IMR-90 (cell line): ENCODE measurements at regions not wholly inside any gene's neighbourhood (a gene's known extent, or its start where the extent isn't known, plus 50 kb on each side); places are given as distances from the start of the nearest gene placed in this dataset.

Experiments
- ATAC-seq: fragments of 200-7000 bp; cut with Tn5 transposase; 2 replicates; pipeline ENCODE4 v1.9.1; 2020; ENCODE audit warnings: low read depth, mild to moderate bottlenecking, moderate library complexity
- BruUV-seq: library from RNA; stranded (reverse); fragments of 400-500 nt; replicated peaks from 2 replicates; lab custom pipeline; 2021; lab: Mats Ljungman, UMichigan
- CTCF ChIA-PET: fragments of 300-600 bp; formaldehyde crosslinking; extraction: SDS; loops from one replicate; lab custom pipeline; 2021; ENCODE audit warnings: antibody characterized with exemption; lab: Yijun Ruan, JAX
- POLR2A ChIA-PET: fragments of 300-600 bp; sonication (Branson Sonifier 250); formaldehyde crosslinking; loops from one replicate; lab custom pipeline; 2022; ENCODE audit warnings: antibody characterized with exemption; ENCODE audit not compliant: unreplicated experiment; lab: Charles Lee
- DNase-seq: peaks from one replicate; pipeline ENCODE4 v3.0.0; 2013
- H2AFZ ChIP-seq: replicated peaks from 2 replicates; pipeline ENCODE3; 2013; ENCODE audit warnings: low read length, mild to moderate bottlenecking; ENCODE audit not compliant: poor library complexity
- H2AK5ac ChIP-seq: 2 replicates; pipeline ENCODE4 v1.6.1; 2013; ENCODE audit warnings: low read depth, low read length, inconsistent platforms
- H2AK9ac ChIP-seq: replicated peaks from 2 replicates; pipeline ENCODE3; 2013; ENCODE audit warnings: mild to moderate bottlenecking, low read depth, low read length, moderate library complexity; ENCODE audit not compliant: poor library complexity
- H2BK120ac ChIP-seq: 2 replicates; pipeline ENCODE4 v1.6.1; 2013; ENCODE audit warnings: low read depth, low read length, inconsistent platforms
- H2BK15ac ChIP-seq: 3 replicates; pipeline ENCODE4 v1.6.1; 2013; ENCODE audit warnings: low read depth, low read length, inconsistent platforms
- H2BK20ac ChIP-seq: 2 replicates; pipeline ENCODE4 v1.6.1; 2013; ENCODE audit warnings: low read depth, mild to moderate bottlenecking, inconsistent platforms, low read length, moderate library complexity
- H2BK5ac ChIP-seq: 2 replicates; pipeline ENCODE4 v1.6.1; 2013; ENCODE audit warnings: mild to moderate bottlenecking, low read depth, low read length, inconsistent platforms; ENCODE audit not compliant: poor library complexity, severe bottlenecking
- H3K14ac ChIP-seq: replicated peaks from 2 replicates; pipeline ENCODE4 v1.6.1; 2013; ENCODE audit warnings: low read depth, low read length, inconsistent platforms
- H3K18ac ChIP-seq: 2 replicates; pipeline ENCODE4 v1.6.1; 2013; ENCODE audit warnings: low read depth, low read length, control low read depth
- H3K23ac ChIP-seq: 2 replicates; pipeline ENCODE4 v1.6.1; 2013; ENCODE audit warnings: low read depth, low read length, inconsistent platforms
- H3K27ac ChIP-seq: 2 replicates; pipeline ENCODE4 v1.5.1; 2013; ENCODE audit warnings: mild to moderate bottlenecking, control low read depth, low read length; ENCODE audit not compliant: insufficient read depth
- H3K27me3 ChIP-seq: 2 replicates; pipeline ENCODE4 v1.6.1; 2013; ENCODE audit warnings: low read length; ENCODE audit not compliant: control insufficient read depth, insufficient read depth
- H3K36me3 ChIP-seq: 2 replicates; pipeline ENCODE4 v1.6.1; 2013; ENCODE audit warnings: low read length, mixed read lengths; ENCODE audit not compliant: control insufficient read depth, insufficient read depth
- H3K4ac ChIP-seq: 2 replicates; pipeline ENCODE4 v1.6.1; 2013; ENCODE audit warnings: low read depth, low read length, inconsistent platforms
- H3K4me1 ChIP-seq: 2 replicates; pipeline ENCODE4 v1.6.1; 2013; ENCODE audit warnings: low read length, mixed read lengths; ENCODE audit not compliant: control insufficient read depth, insufficient read depth
- H3K4me2 ChIP-seq: 2 replicates; pipeline ENCODE4 v1.6.1; 2013; ENCODE audit warnings: low read depth, mild to moderate bottlenecking, control low read depth, low read length, moderate library complexity
- H3K4me3 ChIP-seq: 2 replicates; pipeline ENCODE4 v1.5.1; 2013; ENCODE audit warnings: low read depth, mild to moderate bottlenecking, control low read depth, low read length, moderate library complexity; ENCODE audit not compliant: insufficient read depth
- H3K56ac ChIP-seq: 2 replicates; pipeline ENCODE4 v1.6.1; 2013; ENCODE audit warnings: low read length, inconsistent platforms; ENCODE audit not compliant: insufficient read depth; ENCODE audit errors: extremely low read depth
- H3K79me1 ChIP-seq, 2 experiments: 2 replicates each; pipeline ENCODE4 v1.6.1; 2013; ENCODE audit warnings: low read length in 2 of 2, inconsistent platforms in 1 of 2, low read depth in 1 of 2
- H3K9ac ChIP-seq: 2 replicates; pipeline ENCODE4 v1.6.1; 2013; ENCODE audit warnings: low read depth, low read length, control low read depth
- H3K9me1 ChIP-seq: 2 replicates; pipeline ENCODE4 v1.6.1; 2013; ENCODE audit warnings: low read length, inconsistent platforms; ENCODE audit not compliant: insufficient read depth
- H3K9me3 ChIP-seq: 2 replicates; pipeline ENCODE4 v1.6.1; 2013; ENCODE audit warnings: low read length; ENCODE audit not compliant: control insufficient read depth, insufficient read depth
- H4K20me1 ChIP-seq: 2 replicates; pipeline ENCODE4 v1.6.1; 2013; ENCODE audit warnings: low read length, inconsistent platforms; ENCODE audit not compliant: insufficient read depth
- H4K5ac ChIP-seq: 2 replicates; pipeline ENCODE4 v1.6.1; 2013; ENCODE audit warnings: mild to moderate bottlenecking, low read depth, low read length, control low read depth
- H4K8ac ChIP-seq, 2 experiments: 2 replicates each; pipeline ENCODE4 v1.6.1; 2013; ENCODE audit warnings: low read depth in 2 of 2, low read length in 2 of 2, control low read depth in 1 of 2, inconsistent platforms in 1 of 2
- H4K91ac ChIP-seq: 2 replicates; pipeline ENCODE4 v1.6.1; 2013; ENCODE audit warnings: low read depth, low read length, inconsistent platforms; ENCODE audit not compliant: insufficient read depth
- CHD1 ChIP-seq: IDR thresholded peaks from 2 replicates; pipeline ENCODE4 v1.6.1; 2012; ENCODE audit warnings: low read depth, low read length, improper control_type of control experiment
- WGBS, 2 experiments: methylation state at CpG; one replicate each; pipeline versions ENCODE4 v1.1.5 to v1.1.7; 2013; ENCODE audit warnings: missing lambda C conversion rate in 2 of 2; ENCODE audit not compliant: insufficient read length in 1 of 2; ENCODE audit errors: extremely low coverage in 2 of 2; 5-methylcytosine and 5-hydroxymethylcytosine counted together
- dilution Hi-C: fragments of 300-500 bp; cut with HindIII; formaldehyde crosslinking; loops from one replicate; pipeline ENCODE4 v1.14.3; 2018; ENCODE audit warnings: low sequenced_read_pairs; ENCODE audit not compliant: unreplicated experiment
- in situ Hi-C: fragments of 300-500 bp; cut with MboI; formaldehyde crosslinking; loops from 3 replicates; pipeline ENCODE4 v1.14.3; 2019; ENCODE audit warnings: low sequenced_read_pairs, inconsistent platforms, mixed read lengths
- intact Hi-C: fragments of 100-400 bp; cut with micrococcal nuclease; formaldehyde crosslinking; loops from 2 replicates; pipeline ENCODE4 v1.10.0; 2022

DNA sequence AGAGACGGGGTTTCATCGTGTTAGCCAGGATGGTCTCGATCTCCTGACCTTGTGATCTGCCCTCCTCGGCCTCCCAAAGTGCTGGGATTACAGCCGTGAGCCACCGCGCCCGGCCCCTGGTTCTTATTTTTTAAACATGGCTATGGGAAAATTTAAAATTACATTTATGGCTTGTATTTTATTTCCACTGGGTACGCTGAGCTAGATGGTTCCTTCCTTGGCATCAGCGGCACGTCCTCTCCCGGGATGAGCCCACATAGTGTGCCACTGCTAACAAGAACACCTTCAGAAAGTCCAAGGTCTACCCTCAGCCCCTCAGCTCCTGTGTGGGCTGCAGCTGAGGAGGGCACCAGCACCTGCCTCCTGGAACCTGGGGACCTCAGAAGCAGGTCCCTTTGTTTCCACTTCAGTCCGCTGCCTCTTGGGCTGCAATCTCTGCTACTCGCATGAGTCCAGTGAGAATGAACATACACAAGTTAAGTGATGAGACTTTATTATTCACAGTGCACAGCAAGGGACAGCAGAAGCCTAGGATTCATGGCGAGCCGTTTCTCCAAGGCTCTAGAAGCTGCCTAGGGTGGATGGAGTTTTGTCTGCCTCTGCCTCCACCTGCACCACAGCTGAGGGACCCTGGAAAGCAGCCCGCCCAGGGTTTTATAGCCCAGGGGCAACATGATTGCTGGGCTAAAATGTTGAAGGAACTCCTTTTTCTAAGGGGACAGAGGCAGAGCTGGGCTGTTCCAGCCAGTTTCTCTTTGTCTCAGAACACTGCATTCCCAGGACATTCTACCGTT is 107.5 kb upstream of the TEX51 start:
- H2AK9ac ChIP-seq, result no peak overlapping the region
- ChIA-PET CTCF (no interaction called here), POLR2A (no interaction called here)
- in situ Hi-C loops (no loop called here), intact Hi-C loops (no loop called here), dilution Hi-C loops (no loop called here)
- no peak overlapping the region for H4K5ac ChIP-seq
- H2BK15ac ChIP-seq, result no peak overlapping the region
- H4K91ac ChIP-seq, result no peak overlapping the region
- no peak overlapping the region for H2AFZ ChIP-seq
- H3K27me3 ChIP-seq, result peaks cover 2% of the 10 kb centered on the region; the same call in 1 of the 2 replicates
- no peak overlapping the region for H3K4ac ChIP-seq
- H3K18ac ChIP-seq, result no peak overlapping the region
- no peaks in the 10 kb centered on the region for H4K20me1 ChIP-seq
- H3K4me3 ChIP-seq, result no peak overlapping the region
- H3K36me3 ChIP-seq, result no peaks in the 10 kb centered on the region
- H3K23ac ChIP-seq, result no peak overlapping the region
- H3K79me1 ChIP-seq, result no peaks in the 10 kb centered on the region
- no peak overlapping the region for H2BK120ac ChIP-seq
- ATAC-seq (no peak), DNase-seq (no peak)
- TF ChIP-seq CHD1, result no peak
- no peak overlapping the region for H4K8ac ChIP-seq
- H2BK5ac ChIP-seq, result no peak overlapping the region
- BruUV-seq, result no TSS peak
- 78% methylated on average over 3 of the region's 18 CpGs; no CpG with 5 or more reads in 1 of the 2 experiments for WGBS, 2 experiments
- H3K56ac ChIP-seq, result no peak overlapping the region
- H3K4me1 ChIP-seq, result no peaks in the 10 kb centered on the region
- no peak overlapping the region for H3K14ac ChIP-seq
- no peak overlapping the region for H2BK20ac ChIP-seq
- no peak overlapping the region for H3K4me2 ChIP-seq
- H3K9me1 ChIP-seq, result no peaks in the 10 kb centered on the region
- H3K9me3 ChIP-seq, result no peaks in the 10 kb centered on the region
- no peak overlapping the region for H2AK5ac ChIP-seq
- no peak overlapping the region for H3K9ac ChIP-seq
- no peak overlapping the region for H3K27ac ChIP-seq
